Midbrain (tissue), 1 donor: ENCODE measurements at regions not wholly inside any gene's neighbourhood (a gene's known extent, or its start where the extent isn't known, plus 50 kb on each side); places are given as distances from the start of the nearest gene placed in this dataset.

Experiments
- DNase-seq: peaks from one replicate; lab custom pipeline; 2025; lab: John Stamatoyannopoulos, UW

- no peak for DNase-seq
Observed at GRCh38 chr11:104338186-104338585, 174.2 kb upstream of the PDGFD start.

DNA sequence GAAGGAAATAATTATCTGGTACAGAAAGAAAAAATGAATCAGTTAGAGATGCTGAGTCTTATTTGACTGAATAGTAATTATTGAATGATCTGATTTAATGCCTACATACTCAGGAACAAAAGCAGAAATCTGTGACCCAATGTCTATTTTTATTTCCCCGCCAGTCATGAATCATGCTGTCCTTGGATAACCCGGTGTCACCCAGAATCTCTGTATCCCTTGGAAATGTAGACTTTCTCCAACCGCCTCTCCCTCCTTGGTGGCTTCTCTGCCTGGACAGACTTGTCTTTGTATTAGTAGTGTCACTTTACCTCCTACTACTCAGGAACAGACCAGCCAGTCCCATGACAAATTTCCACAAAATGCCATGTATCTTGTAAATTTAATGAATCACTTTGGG lies 173.3 kb upstream of the PDGFD start:
- DNase-seq = no peak

DNA sequence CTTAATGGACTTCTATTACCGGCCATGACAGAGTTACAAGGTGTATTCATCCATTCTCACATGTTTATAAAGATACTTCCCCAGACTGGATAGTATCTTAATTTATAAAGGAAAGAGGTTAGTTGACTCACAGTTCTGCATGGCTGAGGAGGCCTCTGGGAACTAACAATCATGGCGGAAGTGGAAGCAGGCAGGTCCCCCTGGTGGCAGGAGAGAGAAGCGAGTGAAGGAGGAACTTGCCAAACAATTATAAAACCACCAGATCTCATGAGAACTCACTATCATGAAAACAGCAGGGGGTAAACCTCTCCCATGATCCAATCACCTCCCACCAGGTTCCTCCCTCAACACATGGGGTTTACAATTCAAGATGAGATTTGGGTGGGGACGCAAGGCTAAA lies 170.0 kb upstream of the PDGFD start:
- no peak for DNase-seq

DNA sequence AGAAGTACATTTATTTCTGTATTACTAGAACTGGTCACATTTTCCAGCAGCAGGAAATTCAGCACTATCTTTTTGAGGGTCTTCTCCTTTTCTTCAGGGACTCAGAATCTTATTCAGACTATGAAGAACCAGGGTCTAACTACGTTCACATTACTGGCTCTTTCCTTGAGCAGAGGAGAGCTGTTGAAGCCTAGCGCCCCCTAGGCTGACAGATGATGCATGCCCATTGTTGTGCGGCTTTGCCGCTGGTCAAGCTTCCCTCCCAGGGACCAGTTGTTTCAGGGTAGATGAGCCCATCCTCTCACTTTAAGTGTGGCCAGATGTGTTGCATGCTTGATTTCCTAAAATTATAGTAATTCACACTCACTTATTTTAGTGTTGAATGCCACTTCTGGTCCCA lies 168.2 kb upstream of the PDGFD start:
- DNase-seq = no peak

- DNase-seq = no peak
Observed at GRCh38 chr11:104329078-104329665, 165.2 kb upstream of the PDGFD start.

DNA sequence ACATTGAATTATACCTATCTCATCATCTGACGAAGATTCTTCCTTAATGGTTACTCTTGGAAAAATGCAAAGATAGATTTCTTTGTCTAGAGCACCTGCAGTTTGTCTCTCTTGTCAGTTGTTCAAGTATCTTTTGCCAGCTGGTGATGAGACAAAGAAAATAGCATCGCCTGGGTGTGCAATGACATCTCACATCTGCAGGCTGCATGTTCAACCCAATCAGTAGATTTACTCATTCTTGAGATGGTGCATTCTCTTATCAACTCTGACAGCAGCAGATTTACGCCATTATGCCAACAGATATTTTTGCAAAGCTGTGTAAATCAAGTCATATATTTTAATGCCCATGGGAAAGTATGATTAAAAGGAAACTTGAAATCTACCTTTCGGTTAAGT lies 164.6 kb upstream of the PDGFD start:
- DNase-seq = no peak

GRCh38 chr11:104327861-104328511 lies 164.0 kb upstream of the PDGFD start:
- no peak for DNase-seq

DNA sequence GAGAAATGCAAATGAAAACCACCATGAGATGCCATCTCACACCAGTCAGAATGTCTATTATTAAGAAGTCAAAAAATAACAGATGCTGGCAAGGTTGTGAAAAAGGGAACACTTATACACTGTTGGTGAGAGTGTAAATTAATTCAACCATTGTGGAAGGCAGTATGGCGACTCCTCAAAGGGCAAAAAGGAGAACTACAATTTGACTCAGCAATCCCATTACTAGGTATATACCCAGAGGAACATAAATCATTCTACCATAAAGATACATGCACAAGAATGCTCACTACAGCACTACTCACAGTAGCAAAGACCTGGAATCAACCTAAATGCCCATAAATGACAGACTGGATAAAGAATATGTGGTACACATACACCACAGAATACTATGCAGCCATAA lies 161.1 kb upstream of the PDGFD start:
- no peak for DNase-seq

DNA sequence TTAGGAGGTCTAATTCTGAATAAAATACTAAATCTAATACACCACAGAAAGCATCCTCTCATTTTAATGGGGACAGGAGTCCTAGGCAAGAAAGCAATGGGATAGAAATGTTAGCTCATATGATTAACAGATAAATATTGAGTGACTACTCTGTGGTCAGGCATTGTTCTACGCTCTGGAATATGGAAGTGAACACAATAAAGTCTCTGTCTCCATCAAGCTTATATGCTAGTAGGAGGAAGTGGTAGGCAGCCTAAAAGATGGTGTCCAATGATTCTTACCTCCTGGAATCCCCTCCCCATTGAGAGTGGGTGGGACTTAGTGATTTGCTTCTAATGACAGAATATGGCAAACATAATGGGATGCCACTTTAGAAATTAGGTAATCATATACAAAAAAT lies 160.3 kb upstream of the PDGFD start:
- DNase-seq = no peak

DNA sequence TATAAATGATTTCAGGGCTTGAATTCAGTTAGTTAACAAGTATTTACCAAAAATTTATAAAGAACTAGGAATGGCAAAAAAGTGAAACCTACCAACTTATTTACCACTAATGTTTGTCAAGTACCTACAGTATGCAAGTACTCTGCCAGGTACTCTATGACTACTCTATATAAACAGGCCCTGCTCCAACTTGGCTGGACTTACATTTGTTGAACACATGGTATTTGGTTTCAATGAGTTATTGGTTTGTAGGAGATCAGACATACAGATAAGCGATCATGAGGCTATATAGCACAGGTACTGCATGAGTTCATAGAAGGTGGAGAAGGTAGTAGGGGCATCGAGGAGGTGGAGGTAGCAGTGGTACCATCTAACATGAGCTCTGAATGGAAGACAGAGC lies 159.9 kb upstream of the PDGFD start:
- no peak for DNase-seq

GRCh38 chr11:104322696-104323095 lies 158.7 kb upstream of the PDGFD start:
- DNase-seq = no peak

DNA sequence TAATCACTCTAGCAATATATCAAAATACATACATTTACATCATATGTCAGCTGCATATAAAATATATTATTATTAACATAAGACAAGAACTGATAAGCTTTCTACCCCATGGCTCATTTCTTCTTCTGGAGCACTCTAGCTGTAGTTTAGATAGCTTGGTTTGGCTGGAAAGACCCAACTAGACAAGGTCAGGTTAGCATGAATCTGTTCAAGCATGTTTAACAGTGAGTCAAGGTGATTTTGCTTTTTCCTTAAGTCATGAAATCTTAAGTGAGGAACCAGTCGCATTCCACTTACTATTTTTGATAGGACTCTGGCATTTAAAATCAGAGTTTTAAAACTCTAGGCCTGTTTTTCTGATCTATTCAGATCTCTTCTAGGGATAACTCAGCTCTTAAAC lies 157.0 kb upstream of the PDGFD start:
- DNase-seq = no peak

GRCh38 chr11:104320097-104320496 lies 156.2 kb upstream of the PDGFD start:
- no peak for DNase-seq

GRCh38 chr11:104319396-104319795 lies 155.4 kb upstream of the PDGFD start:
- no peak for DNase-seq

- no peak for DNase-seq
Observed at GRCh38 chr11:104306862-104307474, 143.0 kb upstream of the PDGFD start.

DNA sequence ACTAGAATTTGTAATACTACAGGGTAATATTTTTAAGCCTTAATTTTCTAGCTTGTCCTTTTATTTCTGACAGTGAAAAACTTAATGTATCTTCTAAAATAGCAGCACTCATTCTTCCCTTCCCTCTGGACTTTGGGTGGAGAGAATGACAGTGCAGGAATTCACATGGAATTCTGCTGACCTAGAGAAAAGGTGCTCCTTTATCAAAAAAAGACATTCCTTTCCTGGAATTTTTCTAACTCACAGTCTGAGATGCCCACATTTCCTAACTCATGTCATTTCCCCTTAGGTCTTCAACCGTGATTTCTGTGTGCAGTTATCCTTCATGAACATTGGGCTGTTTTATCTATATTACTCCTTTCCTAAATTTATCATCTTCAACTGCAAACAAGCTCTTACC lies 137.8 kb upstream of the PDGFD start:
- DNase-seq = no peak

DNA sequence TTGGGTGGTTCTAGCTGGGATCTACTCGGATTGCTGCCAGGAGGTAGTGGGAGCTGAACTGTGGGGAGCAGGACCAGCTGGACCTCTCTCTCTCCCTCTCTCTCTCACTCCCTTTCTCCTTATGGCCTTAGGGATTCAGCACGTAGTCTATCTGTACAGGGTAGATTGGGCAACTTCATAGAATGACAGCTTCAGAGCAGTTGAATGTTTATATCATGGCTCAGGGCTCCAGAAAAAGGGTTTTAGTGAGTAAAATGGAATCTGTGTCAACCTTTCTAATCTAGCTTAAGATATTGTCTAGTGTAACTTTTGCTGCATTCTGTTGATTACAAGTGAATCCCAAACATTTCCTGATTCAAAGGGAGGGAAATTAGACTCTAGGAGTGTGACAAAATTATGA lies 127.7 kb upstream of the PDGFD start:
- no peak for DNase-seq

GRCh38 chr11:104286129-104286528 lies 122.2 kb upstream of the PDGFD start:
- DNase-seq = no peak

DNA sequence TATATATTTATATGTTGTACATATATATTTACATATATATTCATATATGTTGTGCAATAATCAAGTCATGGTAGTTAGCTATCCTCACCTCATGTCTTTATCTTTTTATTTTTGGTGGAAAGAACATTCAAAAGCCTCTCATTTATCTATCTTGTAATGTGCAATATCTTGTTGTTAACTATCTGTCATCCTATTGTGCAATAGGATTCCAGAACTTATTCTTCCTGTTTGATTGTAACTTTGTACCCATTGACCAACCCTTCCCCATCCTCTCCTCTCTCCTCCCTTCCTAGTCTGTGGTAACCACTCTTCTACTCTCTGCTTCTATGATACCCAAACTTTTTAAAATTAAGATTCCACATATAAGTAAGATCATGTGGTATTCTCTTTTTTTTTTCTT lies 115.6 kb upstream of the PDGFD start:
- DNase-seq = no peak

- DNase-seq = no peak
Observed at GRCh38 chr11:104275992-104276391, 112.0 kb upstream of the PDGFD start.

GRCh38 chr11:104260456-104260855 lies 96.5 kb upstream of the PDGFD start:
- DNase-seq = no peak

DNA sequence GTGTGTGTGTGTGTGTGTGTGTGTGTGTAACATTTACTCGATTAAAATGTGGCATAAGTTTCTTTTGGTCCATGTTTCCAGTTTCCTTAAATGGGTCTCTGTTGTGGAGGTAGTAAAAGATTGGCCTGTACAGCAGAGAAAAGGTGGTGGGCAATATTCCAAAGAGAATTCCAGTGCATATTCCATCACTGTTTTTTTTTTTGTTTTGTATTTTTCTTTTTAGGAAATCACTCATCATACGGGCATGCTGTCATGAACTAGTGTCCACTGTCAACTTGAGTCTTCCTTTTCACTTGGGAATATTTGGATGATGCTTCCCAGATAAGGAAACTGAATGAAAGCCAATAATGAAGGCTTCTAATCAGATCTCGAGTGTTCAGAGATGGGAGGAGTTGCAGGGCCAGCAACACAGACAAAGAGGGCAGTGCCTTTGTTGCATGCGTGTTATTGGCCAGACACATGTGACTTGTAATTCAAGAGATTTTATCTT lies 95.2 kb upstream of the PDGFD start:
- no peak for DNase-seq

DNA sequence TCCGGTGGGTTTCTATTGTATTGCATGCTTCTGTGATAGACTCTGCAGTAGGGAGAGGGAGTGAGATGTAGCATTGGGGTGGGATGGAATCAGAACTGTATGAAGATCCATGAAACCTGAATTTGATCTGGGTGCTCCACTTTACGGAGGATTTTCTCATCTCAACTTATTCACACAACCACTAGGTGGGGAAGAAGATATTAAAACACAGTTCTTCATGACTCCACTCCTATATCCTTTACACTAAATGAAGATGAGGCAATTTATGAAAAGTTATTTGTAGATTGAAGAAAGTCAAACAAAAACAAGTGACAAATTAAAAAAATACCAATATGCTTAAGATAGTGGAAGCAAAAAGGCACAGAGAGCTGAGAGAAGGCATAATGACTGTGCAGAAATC lies 92.6 kb upstream of the PDGFD start:
- no peak for DNase-seq

- DNase-seq = no peak
Observed at GRCh38 chr11:104254347-104254746, 90.4 kb upstream of the PDGFD start.
